ENCODE measurements at regions not wholly inside any gene's neighbourhood (a gene's known extent, or its start where the extent isn't known, plus 50 kb on each side); places are given as distances from the start of the nearest gene placed in this dataset.

DNA sequence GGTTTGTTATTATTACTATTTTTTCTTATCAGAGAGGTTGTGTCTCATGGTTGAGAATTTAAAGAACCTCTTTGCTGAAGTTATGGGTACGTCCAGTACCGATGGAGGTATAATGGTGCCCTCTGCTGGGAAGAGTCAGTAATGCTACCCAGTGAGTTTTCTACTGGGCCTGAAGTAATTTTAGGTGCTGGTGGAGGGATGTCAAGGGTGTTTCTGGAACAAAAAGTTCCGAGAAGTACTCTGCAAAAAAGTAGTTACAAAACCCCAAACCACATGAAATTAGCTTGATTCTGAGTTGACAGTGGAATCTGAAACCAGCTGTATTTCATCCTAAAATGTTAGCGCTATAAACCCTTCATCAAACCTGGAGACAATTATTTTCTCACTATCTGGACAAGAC lies 102.5 kb upstream of the MID1 start:
- H3K79me2 ChIP-seq (ENCODE audit: control insufficient read depth, insufficient read depth, low read length), result no peaks in the 10 kb centered on the region
- ATAC-seq, result peak; percentile 82
- H3K27me3 ChIP-seq (replicated peaks in 1 of 2; ENCODE audit: control insufficient read depth in 2 of 2, insufficient read depth in 2 of 2, low read length in 1 of 2), result peaks cover 0 to 2% of the 10 kb centered on the region in 2 experiments; a peak in 1 of 4 replicates
- no peak overlapping the region for H3K27ac ChIP-seq (ENCODE audit: control insufficient read depth, insufficient read depth)
- no peaks in the 10 kb centered on the region for H3K9me3 ChIP-seq (replicated peaks; ENCODE audit: control insufficient read depth, insufficient read depth, low read length)
- DNase-seq (ENCODE audit: low read depth, low spot score), result no peak
- intact Hi-C loops (cut with micrococcal nuclease; ENCODE audit: unreplicated experiment) (loop anchor here (1.0 to 2.0 kb wide), 2 partner anchors 414 to 534 kb away; no protein-coding TSS in a partner anchor), in situ Hi-C loops (cut with MboI) (loop anchor here (5.0 kb wide), 1 partner anchor 536 kb away; no protein-coding TSS in a partner anchor)
- H3K4me1 ChIP-seq (ENCODE audit: control insufficient read depth, insufficient read depth, low read length), result no peaks in the 10 kb centered on the region
- no peak overlapping the region for H2AFZ ChIP-seq (ENCODE audit: control insufficient read depth, low read depth, low read length)
- POLR2A ChIA-PET, result no interaction called here
- peak; percentile 62 for FAIRE-seq
- H3K36me3 ChIP-seq (ENCODE audit: control insufficient read depth in 2 of 2, insufficient read depth in 2 of 2, low read length in 1 of 2), result no peaks in the 10 kb centered on the region
- 25% methylated on average over 4 of the region's 4 CpGs for WGBS (ENCODE audit: insufficient coverage, insufficient replicate concordance, low lambda C conversion rate, missing lambda C conversion rate)
- CTCF ChIA-PET, result interaction anchor here (0.7 to 5.6 kb wide), 20 partner anchors 8 to 735 kb away, joined by 3 to 117 read pairs (median 4); no protein-coding TSS in a partner anchor
- no peak overlapping the region for H3K4me2 ChIP-seq (ENCODE audit: control insufficient read depth, insufficient read depth)
- RAD21 ChIA-PET (ENCODE audit: unreplicated experiment), result interaction anchor here (1.3 to 1.7 kb wide), 2 partner anchors 532 to 534 kb away, joined by 3 to 4 read pairs; no protein-coding TSS in a partner anchor
- BruUV-seq (replicated peaks), result no TSS peak
- H4K20me1 ChIP-seq (ENCODE audit: control insufficient read depth, insufficient read depth), result no peaks in the 10 kb centered on the region
- no peak overlapping the region for H3K4me3 ChIP-seq
- no peak overlapping the region for H3K9ac ChIP-seq (ENCODE audit: control insufficient read depth, insufficient read depth, low read length)
- SMC1A ChIA-PET (ENCODE audit: uncharacterized antibody, unreplicated experiment), result interaction anchor here (0.7 to 3.7 kb wide), 8 partner anchors 8 to 534 kb away, joined by 3 to 41 read pairs (median 4); no protein-coding TSS in a partner anchor
- TF ChIP-seq SUPT20H (IDR thresholded peaks at IDR 0.05; ENCODE audit: borderline replicate concordance, control insufficient read depth, low read depth, low read length), result no peak
- TF ChIP-seq TCF12 (IDR thresholded peaks at IDR 0.05; ENCODE audit: low read depth, low read length), result no peak
- TF ChIP-seq, protein P1, sequence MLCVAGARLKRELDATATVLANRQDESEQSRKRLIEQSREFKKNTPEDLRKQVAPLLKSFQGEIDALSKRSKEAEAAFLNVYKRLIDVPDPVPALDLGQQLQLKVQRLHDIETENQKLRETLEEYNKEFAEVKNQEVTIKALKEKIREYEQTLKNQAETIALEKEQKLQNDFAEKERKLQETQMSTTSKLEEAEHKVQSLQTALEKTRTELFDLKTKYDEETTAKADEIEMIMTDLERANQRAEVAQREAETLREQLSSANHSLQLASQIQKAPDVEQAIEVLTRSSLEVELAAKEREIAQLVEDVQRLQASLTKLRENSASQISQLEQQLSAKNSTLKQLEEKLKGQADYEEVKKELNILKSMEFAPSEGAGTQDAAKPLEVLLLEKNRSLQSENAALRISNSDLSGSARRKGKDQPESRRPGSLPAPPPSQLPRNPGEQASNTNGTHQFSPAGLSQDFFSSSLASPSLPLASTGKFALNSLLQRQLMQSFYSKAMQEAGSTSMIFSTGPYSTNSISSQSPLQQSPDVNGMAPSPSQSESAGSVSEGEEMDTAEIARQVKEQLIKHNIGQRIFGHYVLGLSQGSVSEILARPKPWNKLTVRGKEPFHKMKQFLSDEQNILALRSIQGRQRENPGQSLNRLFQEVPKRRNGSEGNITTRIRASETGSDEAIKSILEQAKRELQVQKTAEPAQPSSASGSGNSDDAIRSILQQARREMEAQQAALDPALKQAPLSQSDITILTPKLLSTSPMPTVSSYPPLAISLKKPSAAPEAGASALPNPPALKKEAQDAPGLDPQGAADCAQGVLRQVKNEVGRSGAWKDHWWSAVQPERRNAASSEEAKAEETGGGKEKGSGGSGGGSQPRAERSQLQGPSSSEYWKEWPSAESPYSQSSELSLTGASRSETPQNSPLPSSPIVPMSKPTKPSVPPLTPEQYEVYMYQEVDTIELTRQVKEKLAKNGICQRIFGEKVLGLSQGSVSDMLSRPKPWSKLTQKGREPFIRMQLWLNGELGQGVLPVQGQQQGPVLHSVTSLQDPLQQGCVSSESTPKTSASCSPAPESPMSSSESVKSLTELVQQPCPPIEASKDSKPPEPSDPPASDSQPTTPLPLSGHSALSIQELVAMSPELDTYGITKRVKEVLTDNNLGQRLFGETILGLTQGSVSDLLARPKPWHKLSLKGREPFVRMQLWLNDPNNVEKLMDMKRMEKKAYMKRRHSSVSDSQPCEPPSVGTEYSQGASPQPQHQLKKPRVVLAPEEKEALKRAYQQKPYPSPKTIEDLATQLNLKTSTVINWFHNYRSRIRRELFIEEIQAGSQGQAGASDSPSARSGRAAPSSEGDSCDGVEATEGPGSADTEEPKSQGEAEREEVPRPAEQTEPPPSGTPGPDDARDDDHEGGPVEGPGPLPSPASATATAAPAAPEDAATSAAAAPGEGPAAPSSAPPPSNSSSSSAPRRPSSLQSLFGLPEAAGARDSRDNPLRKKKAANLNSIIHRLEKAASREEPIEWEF (IDR thresholded peaks at IDR 0.05; ENCODE audit: insufficient replicate concordance, low read depth, low read length), result no peak
- TF ChIP-seq, protein P2, sequence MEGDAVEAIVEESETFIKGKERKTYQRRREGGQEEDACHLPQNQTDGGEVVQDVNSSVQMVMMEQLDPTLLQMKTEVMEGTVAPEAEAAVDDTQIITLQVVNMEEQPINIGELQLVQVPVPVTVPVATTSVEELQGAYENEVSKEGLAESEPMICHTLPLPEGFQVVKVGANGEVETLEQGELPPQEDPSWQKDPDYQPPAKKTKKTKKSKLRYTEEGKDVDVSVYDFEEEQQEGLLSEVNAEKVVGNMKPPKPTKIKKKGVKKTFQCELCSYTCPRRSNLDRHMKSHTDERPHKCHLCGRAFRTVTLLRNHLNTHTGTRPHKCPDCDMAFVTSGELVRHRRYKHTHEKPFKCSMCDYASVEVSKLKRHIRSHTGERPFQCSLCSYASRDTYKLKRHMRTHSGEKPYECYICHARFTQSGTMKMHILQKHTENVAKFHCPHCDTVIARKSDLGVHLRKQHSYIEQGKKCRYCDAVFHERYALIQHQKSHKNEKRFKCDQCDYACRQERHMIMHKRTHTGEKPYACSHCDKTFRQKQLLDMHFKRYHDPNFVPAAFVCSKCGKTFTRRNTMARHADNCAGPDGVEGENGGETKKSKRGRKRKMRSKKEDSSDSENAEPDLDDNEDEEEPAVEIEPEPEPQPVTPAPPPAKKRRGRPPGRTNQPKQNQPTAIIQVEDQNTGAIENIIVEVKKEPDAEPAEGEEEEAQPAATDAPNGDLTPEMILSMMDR (IDR thresholded peaks at IDR 0.05 in 2 of 3, conservative IDR thresholded peaks at IDR 0.05 in 1 of 3; ENCODE audit: control insufficient read depth in 2 of 3, extremely low read depth in 1 of 3, insufficient read depth in 1 of 3, low read depth in 3 of 3, low read length in 3 of 3), result peak; percentile 73 to 78 (median 76)
- no peak for TF ChIP-seq SIX5 (IDR thresholded peaks at IDR 0.05; ENCODE audit: low read depth, low read length, severe bottlenecking)
- TF ChIP-seq, protein P3, sequence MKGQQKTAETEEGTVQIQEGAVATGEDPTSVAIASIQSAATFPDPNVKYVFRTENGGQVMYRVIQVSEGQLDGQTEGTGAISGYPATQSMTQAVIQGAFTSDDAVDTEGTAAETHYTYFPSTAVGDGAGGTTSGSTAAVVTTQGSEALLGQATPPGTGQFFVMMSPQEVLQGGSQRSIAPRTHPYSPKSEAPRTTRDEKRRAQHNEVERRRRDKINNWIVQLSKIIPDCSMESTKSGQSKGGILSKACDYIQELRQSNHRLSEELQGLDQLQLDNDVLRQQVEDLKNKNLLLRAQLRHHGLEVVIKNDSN (IDR thresholded peaks at IDR 0.05; ENCODE audit: borderline replicate concordance, extremely low read length, insufficient read depth, low read depth, low read length), result no peak
- TF ChIP-seq BRCA1 (IDR thresholded peaks at IDR 0.05; ENCODE audit: low read depth, low read length), result no peak
- no peak for TF ChIP-seq ZNF384 (IDR thresholded peaks at IDR 0.05; ENCODE audit: borderline replicate concordance, low read depth, low read length)
- TF ChIP-seq, protein P4, sequence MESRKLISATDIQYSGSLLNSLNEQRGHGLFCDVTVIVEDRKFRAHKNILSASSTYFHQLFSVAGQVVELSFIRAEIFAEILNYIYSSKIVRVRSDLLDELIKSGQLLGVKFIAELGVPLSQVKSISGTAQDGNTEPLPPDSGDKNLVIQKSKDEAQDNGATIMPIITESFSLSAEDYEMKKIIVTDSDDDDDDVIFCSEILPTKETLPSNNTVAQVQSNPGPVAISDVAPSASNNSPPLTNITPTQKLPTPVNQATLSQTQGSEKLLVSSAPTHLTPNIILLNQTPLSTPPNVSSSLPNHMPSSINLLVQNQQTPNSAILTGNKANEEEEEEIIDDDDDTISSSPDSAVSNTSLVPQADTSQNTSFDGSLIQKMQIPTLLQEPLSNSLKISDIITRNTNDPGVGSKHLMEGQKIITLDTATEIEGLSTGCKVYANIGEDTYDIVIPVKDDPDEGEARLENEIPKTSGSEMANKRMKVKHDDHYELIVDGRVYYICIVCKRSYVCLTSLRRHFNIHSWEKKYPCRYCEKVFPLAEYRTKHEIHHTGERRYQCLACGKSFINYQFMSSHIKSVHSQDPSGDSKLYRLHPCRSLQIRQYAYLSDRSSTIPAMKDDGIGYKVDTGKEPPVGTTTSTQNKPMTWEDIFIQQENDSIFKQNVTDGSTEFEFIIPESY (IDR thresholded peaks at IDR 0.05), result no peak
- TF ChIP-seq RAD51 (IDR thresholded peaks at IDR 0.05), result no peak
- no peak for TF ChIP-seq MTA2 (IDR thresholded peaks at IDR 0.05; ENCODE audit: low read depth)
- TF ChIP-seq SMARCA5 (IDR thresholded peaks at IDR 0.05), result no peak
- TF ChIP-seq DPF2 (IDR thresholded peaks at IDR 0.05), result no peak
- TF ChIP-seq RAD21 (IDR thresholded peaks at IDR 0.05; ENCODE audit: insufficient read depth, low read depth, low read length), result peak; percentile 74
